ENCODE measurements at regions not wholly inside any gene's neighbourhood (a gene's known extent, or its start where the extent isn't known, plus 50 kb on each side); places are given as distances from the start of the nearest gene placed in this dataset.

DNA sequence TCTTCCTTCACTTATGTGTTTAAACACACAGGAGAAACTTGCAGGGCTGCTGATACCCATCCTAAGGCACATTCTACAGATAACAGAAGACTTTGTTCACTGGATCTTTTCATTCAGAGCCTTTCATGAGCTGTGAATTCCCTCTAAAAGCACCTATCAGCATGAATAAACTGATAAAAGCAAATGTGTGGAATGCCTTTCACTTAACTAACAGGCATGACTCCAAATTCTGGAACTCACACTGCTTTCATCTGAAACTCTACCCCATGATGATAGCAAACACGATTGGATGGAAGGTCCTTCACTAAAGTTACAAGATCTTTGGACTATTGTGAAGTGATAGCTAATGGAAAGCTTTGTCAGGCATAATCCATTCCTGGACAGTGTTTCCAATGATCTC lies 457.3 kb downstream of the EFNB2 start:
- no peak for TF ChIP-seq ZNF274 (IDR thresholded peaks at IDR 0.05; ENCODE audit: low read depth, low read length)

DNA sequence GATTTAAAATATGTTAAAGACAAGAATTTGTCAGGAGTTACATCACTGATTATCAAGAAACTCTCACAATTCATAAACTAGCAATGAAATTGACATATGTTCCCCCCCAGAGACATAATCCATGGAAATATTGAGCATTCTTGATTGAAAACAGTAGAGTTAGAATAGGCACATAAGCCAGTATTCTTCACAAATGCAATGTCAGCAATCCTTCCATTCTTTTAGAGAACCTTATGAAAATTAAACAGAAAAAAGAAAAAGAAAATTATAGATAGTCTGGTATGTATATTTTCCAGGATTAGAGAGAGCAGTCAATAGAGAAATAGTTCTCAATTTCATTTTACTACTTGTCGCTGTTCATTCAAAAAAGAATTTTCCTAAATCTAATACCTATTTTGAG lies 458.4 kb downstream of the EFNB2 start:
- no peak overlapping the region for H3K9ac ChIP-seq (ENCODE audit: low read length)
- H3K9me2 ChIP-seq (ENCODE audit: insufficient read depth) = no peaks in the 10 kb centered on the region
- no peak overlapping the region for H3K4me2 ChIP-seq (ENCODE audit: low read length)
- H3K4me3 ChIP-seq (replicated peaks in 1 of 2; ENCODE audit: low read depth in 1 of 2, low read length in 2 of 2) = no peak overlapping the region
- H4K20me1 ChIP-seq (ENCODE audit: insufficient read depth) = no peaks in the 10 kb centered on the region
- no peak overlapping the region for H2AFZ ChIP-seq (ENCODE audit: low read depth, low read length, poor library complexity, severe bottlenecking)
- BruUV-seq (replicated peaks) = no TSS peak
- no peaks in the 10 kb centered on the region for H3K27me3 ChIP-seq (ENCODE audit: insufficient read depth, low read length)
- no peaks in the 10 kb centered on the region for H3K9me3 ChIP-seq (ENCODE audit: control insufficient read depth in 1 of 2, insufficient read depth in 1 of 2, low read depth in 1 of 2, low read length in 2 of 2)
- no peak for DNase-seq (ENCODE audit: low read depth, low spot score)
- H3K36me3 ChIP-seq (ENCODE audit: control insufficient read depth in 1 of 2, insufficient read depth in 2 of 2, low read length in 2 of 2) = no peaks in the 10 kb centered on the region
- no peak for ATAC-seq
- POLR2A ChIA-PET = no interaction called here
- CTCF ChIA-PET = no interaction called here
- no peaks in the 10 kb centered on the region for H3K79me2 ChIP-seq (ENCODE audit: insufficient read depth, low read length)
- RAD21 ChIA-PET (ENCODE audit: low non-redundant PET in 1 of 2, low total read pairs in 2 of 2, uncharacterized antibody in 2 of 2, unreplicated experiment in 2 of 2) = no interaction called here
- intact Hi-C loops (cut with micrococcal nuclease) = no loop called here
- H3K27ac ChIP-seq (ENCODE audit: low read depth, low read length) = no peak overlapping the region
- no peaks in the 10 kb centered on the region for H3K4me1 ChIP-seq (ENCODE audit: control insufficient read depth in 1 of 2, insufficient read depth in 2 of 2, low read length in 2 of 2)
- no peak for TF ChIP-seq CEBPB (IDR thresholded peaks at IDR 0.05; ENCODE audit: low read depth)
- no peak for TF ChIP-seq EGR1 (IDR thresholded peaks at IDR 0.05; ENCODE audit: low read depth)

More for the DNA sequence above, 457.3 kb downstream of the EFNB2 start:
- no peak for DNase-seq (ENCODE audit: low read depth, low spot score)
- no TSS peak for BruUV-seq (replicated peaks)
- H3K9ac ChIP-seq (ENCODE audit: low read length) = no peak overlapping the region
- CTCF ChIA-PET = no interaction called here
- no peak overlapping the region for H3K4me2 ChIP-seq (ENCODE audit: low read length)
- no peak overlapping the region for H3K4me3 ChIP-seq (replicated peaks in 1 of 2; ENCODE audit: low read depth in 1 of 2, low read length in 2 of 2)
- no peaks in the 10 kb centered on the region for H3K36me3 ChIP-seq (ENCODE audit: control insufficient read depth in 1 of 2, insufficient read depth in 2 of 2, low read length in 2 of 2)
- H3K79me2 ChIP-seq (ENCODE audit: insufficient read depth, low read length) = no peaks in the 10 kb centered on the region
- no peaks in the 10 kb centered on the region for H3K27me3 ChIP-seq (ENCODE audit: insufficient read depth, low read length)
- no peaks in the 10 kb centered on the region for H4K20me1 ChIP-seq (ENCODE audit: insufficient read depth)
- no peak overlapping the region for H3K27ac ChIP-seq (ENCODE audit: low read depth, low read length)
- no peak for ATAC-seq
- POLR2A ChIA-PET = no interaction called here
- intact Hi-C loops (cut with micrococcal nuclease) = no loop called here
- no peaks in the 10 kb centered on the region for H3K9me3 ChIP-seq (ENCODE audit: control insufficient read depth in 1 of 2, insufficient read depth in 1 of 2, low read depth in 1 of 2, low read length in 2 of 2)
- no peaks in the 10 kb centered on the region for H3K4me1 ChIP-seq (ENCODE audit: control insufficient read depth in 1 of 2, insufficient read depth in 2 of 2, low read length in 2 of 2)
- H2AFZ ChIP-seq (ENCODE audit: low read depth, low read length, poor library complexity, severe bottlenecking) = no peak overlapping the region
- H3K9me2 ChIP-seq (ENCODE audit: insufficient read depth) = no peaks in the 10 kb centered on the region
- RAD21 ChIA-PET (ENCODE audit: low non-redundant PET in 1 of 2, low total read pairs in 2 of 2, uncharacterized antibody in 2 of 2, unreplicated experiment in 2 of 2) = no interaction called here

DNA sequence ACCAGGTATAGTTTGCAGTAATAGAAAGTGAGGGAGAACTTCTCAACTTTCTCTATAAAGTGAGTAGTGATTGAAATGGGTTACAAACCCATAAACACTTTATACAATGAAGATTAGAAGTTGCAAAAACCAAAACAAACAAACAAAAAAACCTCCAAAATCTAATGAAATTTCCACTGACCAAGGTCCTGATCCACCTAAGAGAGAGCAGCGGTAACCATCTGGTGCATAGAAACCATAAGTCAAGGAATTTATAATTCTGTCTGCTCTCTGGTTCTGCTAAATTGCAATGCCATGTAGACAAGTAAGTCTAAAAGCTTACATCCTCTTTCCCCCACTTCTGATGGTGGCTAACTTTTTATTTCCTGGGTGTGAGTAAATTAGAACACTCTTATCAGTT lies 463.4 kb downstream of the EFNB2 start:
- RAD21 ChIA-PET (ENCODE audit: low non-redundant PET in 1 of 2, low total read pairs in 2 of 2, uncharacterized antibody in 2 of 2, unreplicated experiment in 2 of 2) = no interaction called here

More for the DNA sequence above, 463.4 kb downstream of the EFNB2 start:
- no peaks in the 10 kb centered on the region for H3K36me3 ChIP-seq (ENCODE audit: control insufficient read depth in 1 of 2, insufficient read depth in 2 of 2, low read length in 2 of 2)
- no peaks in the 10 kb centered on the region for H3K4me1 ChIP-seq (ENCODE audit: control insufficient read depth in 1 of 2, insufficient read depth in 2 of 2, low read length in 2 of 2)
- no peak for ATAC-seq
- no peaks in the 10 kb centered on the region for H3K79me2 ChIP-seq (ENCODE audit: insufficient read depth, low read length)
- POLR2A ChIA-PET = no interaction called here
- no peaks in the 10 kb centered on the region for H4K20me1 ChIP-seq (ENCODE audit: insufficient read depth)
- no peak for DNase-seq (ENCODE audit: low read depth, low spot score)
- intact Hi-C loops (cut with micrococcal nuclease) = no loop called here
- no peaks in the 10 kb centered on the region for H3K9me3 ChIP-seq (ENCODE audit: control insufficient read depth in 1 of 2, insufficient read depth in 1 of 2, low read depth in 1 of 2, low read length in 2 of 2)
- no peak overlapping the region for H3K4me2 ChIP-seq (ENCODE audit: low read length)
- no TSS peak for BruUV-seq (replicated peaks)
- no peak overlapping the region for H3K9ac ChIP-seq (ENCODE audit: low read length)
- H3K27ac ChIP-seq (ENCODE audit: low read depth, low read length) = no peak overlapping the region
- no peak overlapping the region for H3K4me3 ChIP-seq (replicated peaks in 1 of 2; ENCODE audit: low read depth in 1 of 2, low read length in 2 of 2)
- TF ChIP-seq POLR2A (IDR thresholded peaks at IDR 0.05; ENCODE audit: borderline replicate concordance, extremely low read depth, insufficient read depth, insufficient read length) (no peak), YY1 (IDR thresholded peaks at IDR 0.05; ENCODE audit: extremely low read depth, insufficient replicate concordance, low read depth, low read length) (no peak), SP1 (IDR thresholded peaks at IDR 0.05; ENCODE audit: low read depth) (no peak), EZH2phosphoT487 (IDR thresholded peaks at IDR 0.05; ENCODE audit: borderline replicate concordance) (no peak), ELF1 (IDR thresholded peaks at IDR 0.05; ENCODE audit: borderline replicate concordance, low read depth) (no peak), FOSL1 (IDR thresholded peaks at IDR 0.05; ENCODE audit: low read depth) (no peak)
- CTCF ChIA-PET = no interaction called here
- H3K9me2 ChIP-seq (ENCODE audit: insufficient read depth) = no peaks in the 10 kb centered on the region
- no peak overlapping the region for H2AFZ ChIP-seq (ENCODE audit: low read depth, low read length, poor library complexity, severe bottlenecking)
- no peaks in the 10 kb centered on the region for H3K27me3 ChIP-seq (ENCODE audit: insufficient read depth, low read length)

All from HCT116 (cell line).